ENCODE measurements at regions not wholly inside any gene's neighbourhood (a gene's known extent, or its start where the extent isn't known, plus 50 kb on each side); places are given as distances from the start of the nearest gene placed in this dataset.

- Histone ChIP-seq H3K9ac (ENCODE audit: low read depth, low read length) (no peak overlapping the region), H3K27me3 (ENCODE audit: control insufficient read depth, insufficient read depth, low read length) (peaks cover 64% of the 10 kb centered on the region), H3K4me3 (ENCODE audit: low read depth, low read length) (no peak overlapping the region), H3K36me3 (ENCODE audit: control insufficient read depth, insufficient read depth, low read length) (no peaks in the 10 kb centered on the region), H3K4me1 (ENCODE audit: control insufficient read depth, insufficient read depth, low read length) (peaks cover 19% of the 10 kb centered on the region), H3K9me3 (ENCODE audit: control insufficient read depth, insufficient read depth, low read length) (no peaks in the 10 kb centered on the region)
These were observed 96.0 kb upstream of the BDNF start for GRCh38 chr11:27795955-27796861.

GRCh38 chr11:27786864-27787263 lies 86.6 kb upstream of the BDNF start:
- H3K27me3 ChIP-seq (ENCODE audit: control insufficient read depth, insufficient read depth, low read length): peaks cover 2% of the 10 kb centered on the region
- H3K9ac ChIP-seq (ENCODE audit: low read depth, low read length): no peak overlapping the region
- no peaks in the 10 kb centered on the region for H3K9me3 ChIP-seq (ENCODE audit: control insufficient read depth, insufficient read depth, low read length)
- H3K4me1 ChIP-seq (ENCODE audit: control insufficient read depth, insufficient read depth, low read length): no peaks in the 10 kb centered on the region
- H3K4me3 ChIP-seq (ENCODE audit: low read depth, low read length): no peak overlapping the region
- no peaks in the 10 kb centered on the region for H3K36me3 ChIP-seq (ENCODE audit: control insufficient read depth, insufficient read depth, low read length)

- Histone ChIP-seq H3K4me1 (ENCODE audit: control insufficient read depth, insufficient read depth, low read length) (no peaks in the 10 kb centered on the region), H3K4me3 (ENCODE audit: low read depth, low read length) (no peak overlapping the region), H3K27me3 (ENCODE audit: control insufficient read depth, insufficient read depth, low read length) (peaks cover 2% of the 10 kb centered on the region), H3K36me3 (ENCODE audit: control insufficient read depth, insufficient read depth, low read length) (no peaks in the 10 kb centered on the region), H3K9me3 (ENCODE audit: control insufficient read depth, insufficient read depth, low read length) (no peaks in the 10 kb centered on the region), H3K9ac (ENCODE audit: low read depth, low read length) (no peak overlapping the region)
These were observed 86.1 kb upstream of the BDNF start for GRCh38 chr11:27786331-27786730.

- Histone ChIP-seq H3K27me3 (ENCODE audit: control insufficient read depth, insufficient read depth, low read length) (peaks cover 2% of the 10 kb centered on the region), H3K4me1 (ENCODE audit: control insufficient read depth, insufficient read depth, low read length) (no peaks in the 10 kb centered on the region), H3K4me3 (ENCODE audit: low read depth, low read length) (no peak overlapping the region), H3K36me3 (ENCODE audit: control insufficient read depth, insufficient read depth, low read length) (no peaks in the 10 kb centered on the region), H3K9ac (ENCODE audit: low read depth, low read length) (no peak overlapping the region), H3K9me3 (ENCODE audit: control insufficient read depth, insufficient read depth, low read length) (no peaks in the 10 kb centered on the region)
These were observed 83.6 kb upstream of the BDNF start for GRCh38 chr11:27783701-27784355.

GRCh38 chr11:27777033-27777432 lies 76.8 kb upstream of the BDNF start:
- Histone ChIP-seq H3K4me3 (ENCODE audit: low read depth, low read length) (no peak overlapping the region), H3K27me3 (ENCODE audit: control insufficient read depth, insufficient read depth, low read length) (peaks cover 6% of the 10 kb centered on the region), H3K9me3 (ENCODE audit: control insufficient read depth, insufficient read depth, low read length) (no peaks in the 10 kb centered on the region), H3K4me1 (ENCODE audit: control insufficient read depth, insufficient read depth, low read length) (no peaks in the 10 kb centered on the region), H3K36me3 (ENCODE audit: control insufficient read depth, insufficient read depth, low read length) (no peaks in the 10 kb centered on the region), H3K9ac (ENCODE audit: low read depth, low read length) (no peak overlapping the region)

- no peaks in the 10 kb centered on the region for H3K4me1 ChIP-seq (ENCODE audit: control insufficient read depth, insufficient read depth, low read length)
- H3K4me3 ChIP-seq (ENCODE audit: low read depth, low read length): no peak overlapping the region
- peaks cover 14% of the 10 kb centered on the region for H3K27me3 ChIP-seq (ENCODE audit: control insufficient read depth, insufficient read depth, low read length)
- H3K9ac ChIP-seq (ENCODE audit: low read depth, low read length): no peak overlapping the region
- H3K9me3 ChIP-seq (ENCODE audit: control insufficient read depth, insufficient read depth, low read length): no peaks in the 10 kb centered on the region
- no peaks in the 10 kb centered on the region for H3K36me3 ChIP-seq (ENCODE audit: control insufficient read depth, insufficient read depth, low read length)
These were observed 73.6 kb upstream of the BDNF start for GRCh38 chr11:27773884-27774283.

- H3K9me3 ChIP-seq (ENCODE audit: control insufficient read depth, insufficient read depth, low read length): no peaks in the 10 kb centered on the region
These were observed 71.3 kb upstream of the BDNF start for GRCh38 chr11:27771516-27771915.

GRCh38 chr11:27770576-27770975 lies 70.3 kb upstream of the BDNF start:
- Histone ChIP-seq H3K4me3 (ENCODE audit: low read depth, low read length) (no peak overlapping the region), H3K9me3 (ENCODE audit: control insufficient read depth, insufficient read depth, low read length) (no peaks in the 10 kb centered on the region), H3K36me3 (ENCODE audit: control insufficient read depth, insufficient read depth, low read length) (no peaks in the 10 kb centered on the region), H3K9ac (ENCODE audit: low read depth, low read length) (no peak overlapping the region), H3K4me1 (ENCODE audit: control insufficient read depth, insufficient read depth, low read length) (no peaks in the 10 kb centered on the region), H3K27me3 (ENCODE audit: control insufficient read depth, insufficient read depth, low read length) (peaks cover 14% of the 10 kb centered on the region)

More at GRCh38 chr11:27771516-27771915, 71.3 kb upstream of the BDNF start:
- Histone ChIP-seq H3K9ac (ENCODE audit: low read depth, low read length) (no peak overlapping the region), H3K27me3 (ENCODE audit: control insufficient read depth, insufficient read depth, low read length) (peaks cover 14% of the 10 kb centered on the region), H3K4me3 (ENCODE audit: low read depth, low read length) (no peak overlapping the region), H3K36me3 (ENCODE audit: control insufficient read depth, insufficient read depth, low read length) (no peaks in the 10 kb centered on the region), H3K4me1 (ENCODE audit: control insufficient read depth, insufficient read depth, low read length) (no peaks in the 10 kb centered on the region)

GRCh38 chr11:27763736-27764135 lies 63.5 kb upstream of the BDNF start:
- H3K36me3 ChIP-seq (ENCODE audit: control insufficient read depth, insufficient read depth, low read length): no peaks in the 10 kb centered on the region
- H3K27me3 ChIP-seq (ENCODE audit: control insufficient read depth, insufficient read depth, low read length): peaks cover 3% of the 10 kb centered on the region
- no peak overlapping the region for H3K4me3 ChIP-seq (ENCODE audit: low read depth, low read length)
- H3K9ac ChIP-seq (ENCODE audit: low read depth, low read length): no peak overlapping the region
- no peaks in the 10 kb centered on the region for H3K9me3 ChIP-seq (ENCODE audit: control insufficient read depth, insufficient read depth, low read length)
- H3K4me1 ChIP-seq (ENCODE audit: control insufficient read depth, insufficient read depth, low read length): peaks cover 2% of the 10 kb centered on the region

- Histone ChIP-seq H3K9me3 (ENCODE audit: control insufficient read depth, insufficient read depth, low read length) (no peaks in the 10 kb centered on the region), H3K9ac (ENCODE audit: low read depth, low read length) (no peak overlapping the region), H3K4me1 (ENCODE audit: control insufficient read depth, insufficient read depth, low read length) (peaks cover 2% of the 10 kb centered on the region), H3K4me3 (ENCODE audit: low read depth, low read length) (no peak overlapping the region), H3K36me3 (ENCODE audit: control insufficient read depth, insufficient read depth, low read length) (no peaks in the 10 kb centered on the region), H3K27me3 (ENCODE audit: control insufficient read depth, insufficient read depth, low read length) (peaks cover 3% of the 10 kb centered on the region)
These were observed 61.1 kb upstream of the BDNF start for GRCh38 chr11:27761356-27761755.

- no peak overlapping the region for H3K9ac ChIP-seq (ENCODE audit: low read depth, low read length)
- H3K9me3 ChIP-seq (ENCODE audit: control insufficient read depth, insufficient read depth, low read length): no peaks in the 10 kb centered on the region
- H3K27me3 ChIP-seq (ENCODE audit: control insufficient read depth, insufficient read depth, low read length): peaks cover 3% of the 10 kb centered on the region
- H3K36me3 ChIP-seq (ENCODE audit: control insufficient read depth, insufficient read depth, low read length): no peaks in the 10 kb centered on the region
- no peak overlapping the region for H3K4me3 ChIP-seq (ENCODE audit: low read depth, low read length)
- peaks cover 5% of the 10 kb centered on the region for H3K4me1 ChIP-seq (ENCODE audit: control insufficient read depth, insufficient read depth, low read length)
These were observed 57.7 kb upstream of the BDNF start for GRCh38 chr11:27757953-27758352.
